Spleen (tissue), 7 donors: ENCODE measurements at regions not wholly inside any gene's neighbourhood (a gene's known extent, or its start where the extent isn't known, plus 50 kb on each side); places are given as distances from the start of the nearest gene placed in this dataset.

ENCODE experiments used
- POLR2AphosphoS5 ChIP-seq, 3 donors: sonication (generic); formaldehyde crosslinking; IDR thresholded peaks; one replicate each; pipeline ENCODE4 v1.5.1; 2017; ENCODE audit warnings: antibody characterized with exemption in 3 of 3
- TF ChIP-seq, protein P1 (sequence below), 11 experiments: fragments of 200-600 bp in 7 of 11; fragments of 450-650 bp in 4 of 11; sonication (generic) in 4 of 11; IDR thresholded peaks in 8 of 11; conservative IDR thresholded peaks in 3 of 11; 1 replicate in 7 of 11; 2 replicates in 4 of 11; pipeline versions ENCODE4 v1.4.0 to v1.8.0; 2016 to 2021; ENCODE audit warnings: antibody characterized with exemption in 11 of 11, inconsistent platforms in 4 of 11, mild to moderate bottlenecking in 1 of 11
- donor health status: DM: no; HTN: no; CAD: no; lungs with moderate emphysema.
- donor health status: DM: no; HTN: no; CAD: no.
- donor health status: DM: no; HTN: no; CAD: no.

DNA sequence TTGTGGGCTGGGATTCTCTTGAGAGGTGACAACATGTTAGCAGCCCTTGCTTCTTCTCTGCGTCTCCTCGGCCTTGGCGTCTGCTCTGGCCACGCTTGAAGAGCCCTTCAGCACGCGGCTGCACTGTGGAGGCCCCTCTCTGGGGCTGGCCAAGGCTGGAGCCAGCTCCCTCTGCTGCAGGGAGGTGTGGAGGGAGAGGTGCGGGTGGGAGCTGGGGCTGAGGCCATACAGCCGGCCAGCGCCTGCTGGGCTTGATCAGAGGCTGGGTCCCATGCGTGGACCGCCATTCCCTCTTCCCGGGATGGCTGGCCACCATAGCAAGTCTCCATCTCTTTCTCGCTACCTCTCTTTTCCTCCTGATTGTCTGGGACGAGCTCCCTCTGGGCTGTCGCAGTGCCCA, 539.0 kb downstream of the PCDH7 start:
- TF ChIP-seq, protein P1, sequence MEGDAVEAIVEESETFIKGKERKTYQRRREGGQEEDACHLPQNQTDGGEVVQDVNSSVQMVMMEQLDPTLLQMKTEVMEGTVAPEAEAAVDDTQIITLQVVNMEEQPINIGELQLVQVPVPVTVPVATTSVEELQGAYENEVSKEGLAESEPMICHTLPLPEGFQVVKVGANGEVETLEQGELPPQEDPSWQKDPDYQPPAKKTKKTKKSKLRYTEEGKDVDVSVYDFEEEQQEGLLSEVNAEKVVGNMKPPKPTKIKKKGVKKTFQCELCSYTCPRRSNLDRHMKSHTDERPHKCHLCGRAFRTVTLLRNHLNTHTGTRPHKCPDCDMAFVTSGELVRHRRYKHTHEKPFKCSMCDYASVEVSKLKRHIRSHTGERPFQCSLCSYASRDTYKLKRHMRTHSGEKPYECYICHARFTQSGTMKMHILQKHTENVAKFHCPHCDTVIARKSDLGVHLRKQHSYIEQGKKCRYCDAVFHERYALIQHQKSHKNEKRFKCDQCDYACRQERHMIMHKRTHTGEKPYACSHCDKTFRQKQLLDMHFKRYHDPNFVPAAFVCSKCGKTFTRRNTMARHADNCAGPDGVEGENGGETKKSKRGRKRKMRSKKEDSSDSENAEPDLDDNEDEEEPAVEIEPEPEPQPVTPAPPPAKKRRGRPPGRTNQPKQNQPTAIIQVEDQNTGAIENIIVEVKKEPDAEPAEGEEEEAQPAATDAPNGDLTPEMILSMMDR (IDR thresholded peaks at IDR 0.05 in 8 of 11, conservative IDR thresholded peaks at IDR 0.05 in 3 of 11), result no peak
- TF ChIP-seq POLR2AphosphoS5 (IDR thresholded peaks at IDR 0.05), result no peak
